H1 (cell line): ENCODE measurements at regions not wholly inside any gene's neighbourhood (a gene's known extent, or its start where the extent isn't known, plus 50 kb on each side); places are given as distances from the start of the nearest gene placed in this dataset.
A peak's percentile ranks its signal among the peaks of the same experiment; 100 is the strongest.

Experiments
- CTCF ChIA-PET: fragments of 300-600 bp; sonication (Branson Sonifier 250); formaldehyde crosslinking; loops from one replicate; lab custom pipeline; 2021; ENCODE audit not compliant: partially characterized antibody; lab: Charles Lee
- POLR2A ChIA-PET: fragments of 300-600 bp; sonication (Branson Sonifier 250); formaldehyde crosslinking; loops from one replicate; lab custom pipeline; 2021; ENCODE audit warnings: inconsistent platforms; ENCODE audit not compliant: partially characterized antibody; lab: Charles Lee
- DNase-seq, 2 experiments: peaks; one replicate each; pipeline versions ENCODE4 v3.0.0 to v3.0.0-alpha.2; 2010 to 2022; ENCODE audit warnings: low spot score in 2 of 2, low read depth in 1 of 2, mixed read lengths in 1 of 2
- FAIRE-seq: peaks from 2 replicates; lab custom pipeline; 2011; peaks lifted over from hg19 to GRCh38; lab: Jason Lieb, UNC
- H2AFZ ChIP-seq: 2 replicates; pipeline ENCODE4 v1.8.1; 2012; ENCODE audit warnings: low read length, inconsistent platforms
- H2AK5ac ChIP-seq: 2 replicates; pipeline ENCODE4 v1.6.1; 2013; ENCODE audit warnings: low read depth, low read length
- H2BK120ac ChIP-seq: replicated peaks from 2 replicates; pipeline ENCODE3; 2013; ENCODE audit warnings: low read depth, low read length, inconsistent platforms
- H2BK12ac ChIP-seq: 2 replicates; pipeline ENCODE4 v1.6.1; 2013; ENCODE audit warnings: low read depth, low read length
- H2BK15ac ChIP-seq: 2 replicates; pipeline ENCODE4 v1.6.1; 2013; ENCODE audit warnings: low read length
- H2BK20ac ChIP-seq: 2 replicates; pipeline ENCODE4 v1.6.1; 2013; ENCODE audit warnings: low read length
- H2BK5ac ChIP-seq: 2 replicates; pipeline ENCODE4 v1.6.1; 2013; ENCODE audit warnings: low read depth, low read length
- H3K14ac ChIP-seq: 2 replicates; pipeline ENCODE4 v1.6.1; 2013; ENCODE audit warnings: inconsistent platforms; ENCODE audit not compliant: insufficient read length
- H3K18ac ChIP-seq: 2 replicates; pipeline ENCODE4 v1.6.1; 2013; ENCODE audit warnings: low read length; ENCODE audit errors: extremely low read depth
- H3K23ac ChIP-seq: 2 replicates; pipeline ENCODE4 v1.6.1; 2013; ENCODE audit warnings: inconsistent platforms; ENCODE audit not compliant: insufficient read length
- H3K23me2 ChIP-seq: 2 replicates; pipeline ENCODE4 v1.6.1; 2013; ENCODE audit warnings: low read depth, low read length
- H3K27ac ChIP-seq: 2 replicates; pipeline ENCODE4 v1.6.1; 2011; ENCODE audit warnings: low read depth, low read length, inconsistent platforms
- H3K27me3 ChIP-seq, 4 experiments: replicated peaks in 1 of 4; 1 replicate in 1 of 4; 2 replicates in 3 of 4; pipeline versions ENCODE4 v1.6.1 to v1.8.1; 2011 to 2013; ENCODE audit warnings: low read length in 3 of 4, mild to moderate bottlenecking in 3 of 4, inconsistent platforms in 2 of 4, mixed read lengths in 2 of 4, moderate library complexity in 1 of 4; ENCODE audit not compliant: control insufficient read depth in 3 of 4, insufficient read depth in 3 of 4; ENCODE audit errors: extremely low read depth in 1 of 4
- H3K36me3 ChIP-seq, 4 experiments: 2 replicates each; pipeline versions ENCODE4 v1.6.1 to v1.8.1; 2011 to 2013; ENCODE audit warnings: mild to moderate bottlenecking in 4 of 4, low read length in 3 of 4, moderate library complexity in 2 of 4, control low read depth in 1 of 4, inconsistent platforms in 1 of 4; ENCODE audit not compliant: insufficient read depth in 4 of 4, control insufficient read depth in 2 of 4
- H3K4ac ChIP-seq: replicated peaks from 2 replicates; pipeline ENCODE3; 2013; ENCODE audit warnings: low read length, low read depth, mixed read lengths, inconsistent platforms; ENCODE audit not compliant: insufficient read length
- H3K4me1 ChIP-seq, 4 experiments: replicated peaks in 1 of 4; 1 replicate in 1 of 4; 2 replicates in 3 of 4; pipeline versions ENCODE4 v1.6.1 to v1.8.1; 2011 to 2013; ENCODE audit warnings: low read length in 3 of 4, inconsistent platforms in 2 of 4, mixed read lengths in 1 of 4; ENCODE audit not compliant: insufficient read depth in 4 of 4, control insufficient read depth in 3 of 4
- H3K4me2 ChIP-seq, 2 experiments: 2 replicates each; pipeline versions ENCODE4 v1.6.1 to v1.8.1; 2011 to 2013; ENCODE audit warnings: low read depth in 2 of 2, low read length in 2 of 2, control low read depth in 1 of 2, inconsistent platforms in 1 of 2, mild to moderate bottlenecking in 1 of 2; ENCODE audit not compliant: insufficient read depth in 1 of 2
- H3K4me3 ChIP-seq, 4 experiments: fragments of 200-600, 300-600 bp in 1 of 4; sonication (generic), shearing (Covaris generic), sonication (Bioruptor Twin) in 1 of 4; 2 replicates each; pipeline versions ENCODE4 v1.5.1 to v1.8.1; 2011 to 2016; ENCODE audit warnings: low read length in 4 of 4, low read depth in 3 of 4, control low read depth in 2 of 4, inconsistent platforms in 2 of 4, mild to moderate bottlenecking in 2 of 4, mixed read lengths in 1 of 4, moderate library complexity in 1 of 4; ENCODE audit not compliant: insufficient read depth in 2 of 4; ENCODE audit errors: extremely low read depth in 1 of 4
- H3K56ac ChIP-seq: replicated peaks from 2 replicates; pipeline ENCODE3; 2013; ENCODE audit warnings: low read depth, mild to moderate bottlenecking, mixed read lengths, low read length, inconsistent platforms; ENCODE audit not compliant: insufficient read length
- H3K79me1 ChIP-seq: 2 replicates; pipeline ENCODE4 v1.6.1; 2013; ENCODE audit warnings: low read depth, low read length, control low read depth
- H3K79me2 ChIP-seq, 2 experiments: 2 replicates each; pipeline versions ENCODE4 v1.6.1 to v1.8.1; 2012 to 2013; ENCODE audit warnings: low read length in 2 of 2, mild to moderate bottlenecking in 2 of 2, inconsistent platforms in 1 of 2; ENCODE audit not compliant: insufficient read depth in 2 of 2, control insufficient read depth in 1 of 2
- H3K9ac ChIP-seq, 4 experiments: replicated peaks in 1 of 4; 1 replicate in 1 of 4; 2 replicates in 3 of 4; pipeline versions ENCODE4 v1.6.1 to v1.8.1; 2011 to 2013; ENCODE audit warnings: low read depth in 3 of 4, low read length in 3 of 4, control low read depth in 2 of 4, mild to moderate bottlenecking in 2 of 4, moderate library complexity in 2 of 4, inconsistent platforms in 1 of 4; ENCODE audit errors: extremely low read depth in 1 of 4
- H3K9me3 ChIP-seq, 2 experiments: 2 replicates each; pipeline versions ENCODE4 v1.6.1 to v1.8.1; 2012 to 2013; ENCODE audit warnings: mild to moderate bottlenecking in 2 of 2, moderate library complexity in 2 of 2, control low read depth in 1 of 2, inconsistent platforms in 1 of 2, low read depth in 1 of 2, low read length in 1 of 2, mixed read lengths in 1 of 2; ENCODE audit not compliant: insufficient read depth in 2 of 2
- H4K20me1 ChIP-seq, 2 experiments: replicated peaks in 1 of 2; 2 replicates each; pipeline versions ENCODE3 to v1.8.1; 2011 to 2013; ENCODE audit warnings: inconsistent platforms in 2 of 2, low read length in 2 of 2, mild to moderate bottlenecking in 1 of 2; ENCODE audit not compliant: insufficient read depth in 2 of 2, control insufficient read depth in 1 of 2
- H4K5ac ChIP-seq: 2 replicates; pipeline ENCODE4 v1.6.1; 2013; ENCODE audit warnings: low read length, low read depth, mixed read lengths, inconsistent platforms; ENCODE audit not compliant: insufficient read length
- H4K8ac ChIP-seq: 2 replicates; pipeline ENCODE4 v1.8.0; 2013; ENCODE audit warnings: mild to moderate bottlenecking, moderate library complexity, low read length, inconsistent platforms; ENCODE audit not compliant: insufficient read depth; ENCODE audit errors: extremely low read depth
- H4K91ac ChIP-seq: replicated peaks from 2 replicates; pipeline ENCODE3; 2013; ENCODE audit warnings: low read length, mixed read lengths, inconsistent platforms; ENCODE audit not compliant: insufficient read length
- HDAC2 ChIP-seq, 2 experiments: fragments of 300-600 bp in 1 of 2; sonication (generic) in 1 of 2; IDR thresholded peaks; 2 replicates each; pipeline ENCODE4 v1.6.1; 2011 to 2012; ENCODE audit warnings: low read depth in 2 of 2, low read length in 2 of 2, mild to moderate bottlenecking in 2 of 2, moderate library complexity in 2 of 2, borderline replicate concordance in 1 of 2, inconsistent platforms in 1 of 2
- KDM4A ChIP-seq: IDR thresholded peaks from one replicate; pipeline ENCODE4 v1.7.1; 2012; ENCODE audit warnings: low read depth, mild to moderate bottlenecking, moderate library complexity, low read length, inconsistent platforms; ENCODE audit not compliant: severe bottlenecking
- WGBS, 2 experiments: shearing (Covaris generic) in 1 of 2; methylation state at CpG; one replicate each; pipeline versions ENCODE4 v1.1.6 to v1.1.7; 2013 to 2015; ENCODE audit warnings: low lambda C conversion rate in 2 of 2, mixed read lengths in 2 of 2, inconsistent platforms in 1 of 2, low coverage in 1 of 2, missing lambda C conversion rate in 1 of 2; ENCODE audit not compliant: insufficient replicate concordance in 2 of 2, insufficient coverage in 1 of 2, insufficient read length in 1 of 2; ENCODE audit errors: extremely low coverage in 1 of 2, missing lambda C conversion rate in 1 of 2; 5-methylcytosine and 5-hydroxymethylcytosine counted together

GRCh38 chr10:63829573-63830149 is 308.5 kb downstream of the REEP3 start:
- Histone ChIP-seq H3K14ac (no peak overlapping the region), H3K79me2 (no peaks in the 10 kb centered on the region), H4K8ac (no peak overlapping the region), H3K4ac (no peak overlapping the region), H2AFZ (peak overlapping the region; percentile 59; the same call in 1 of the 2 replicates), H3K27me3 (no peaks in the 10 kb centered on the region), H3K4me3 (no peak overlapping the region), H3K18ac (no peak overlapping the region), H2AK5ac (no peak overlapping the region), H3K9me3 (no peaks in the 10 kb centered on the region), H2BK12ac (no peak overlapping the region), H3K27ac (no peak overlapping the region), H4K91ac (no peak overlapping the region), H3K4me2 (no peak overlapping the region; a peak in 1 of 4 replicates), H2BK15ac (no peak overlapping the region), H2BK5ac (no peak overlapping the region), H3K9ac (no peak overlapping the region), H3K56ac (no peak overlapping the region), H3K36me3 (no peaks in the 10 kb centered on the region), H2BK120ac (no peak overlapping the region), H3K23ac (no peak overlapping the region), H3K4me1 (peaks cover 0 to 7% (median 2%) of the 10 kb centered on the region in 4 experiments; a peak in 5 of 7 replicates), H4K5ac (no peak overlapping the region), H3K79me1 (no peaks in the 10 kb centered on the region), H4K20me1 (no peaks in the 10 kb centered on the region), H2BK20ac (no peak overlapping the region), H3K23me2 (no peaks in the 10 kb centered on the region)
- ChIA-PET CTCF (interaction anchor here (1.2 to 2.5 kb wide), 3 partner anchors 10 to 12 kb away, joined by 3 to 18 read pairs (median 6); no protein-coding TSS in a partner anchor), POLR2A (interaction anchor here (0.9 kb wide), 1 partner anchor 200 kb away, joined by 3 read pairs; no protein-coding TSS in a partner anchor)
- no peak for TF ChIP-seq KDM4A
- TF ChIP-seq HDAC2 (IDR thresholded peaks at IDR 0.05; ENCODE audit: borderline replicate concordance in 1 of 2, low read depth in 2 of 2, low read length in 2 of 2), result no peak
- FAIRE-seq, result no peak
- DNase-seq, result no peak
- 61% methylated on average over 5 of the region's 5 CpGs; no CpG with 5 or more reads in 1 of the 2 experiments for WGBS, 2 experiments
